NCI-H345 (cell line): ENCODE measurements at regions not wholly inside any gene's neighbourhood (a gene's known extent, or its start where the extent isn't known, plus 50 kb on each side); places are given as distances from the start of the nearest gene placed in this dataset.

ENCODE experiments used
- DNase-seq: peaks from one replicate; lab custom pipeline; 2025; lab: John Stamatoyannopoulos, UW

DNA sequence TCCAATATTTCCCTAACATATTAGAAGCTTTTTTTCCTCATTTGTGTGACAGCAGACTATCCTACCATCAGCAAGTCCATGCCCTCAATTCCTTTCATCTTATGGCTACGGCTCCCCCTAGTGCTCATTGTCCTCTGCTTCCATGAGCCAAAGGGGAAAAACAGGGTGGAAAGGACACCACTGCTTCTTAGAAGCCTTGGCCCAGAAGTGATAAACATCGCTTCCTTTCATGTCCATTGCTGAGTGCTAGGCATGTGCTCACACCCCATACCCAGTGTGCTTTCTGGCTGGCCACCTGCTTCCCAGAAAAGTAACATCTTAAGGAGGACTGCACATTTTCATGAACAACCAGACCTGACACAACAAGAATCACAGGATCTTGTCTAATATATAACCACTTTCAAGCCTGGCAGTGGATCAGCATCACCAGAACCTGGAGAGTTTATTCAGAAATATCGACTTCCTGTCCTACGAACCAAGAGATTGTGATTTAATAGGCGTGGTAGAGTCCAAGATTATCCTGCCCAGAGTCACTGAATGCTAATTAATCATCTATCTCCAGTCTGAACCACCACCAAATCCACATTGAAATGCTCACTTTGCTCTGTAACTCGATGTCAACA, 650.5 kb upstream of the SORCS1 start:
- DNase-seq = no peak

DNA sequence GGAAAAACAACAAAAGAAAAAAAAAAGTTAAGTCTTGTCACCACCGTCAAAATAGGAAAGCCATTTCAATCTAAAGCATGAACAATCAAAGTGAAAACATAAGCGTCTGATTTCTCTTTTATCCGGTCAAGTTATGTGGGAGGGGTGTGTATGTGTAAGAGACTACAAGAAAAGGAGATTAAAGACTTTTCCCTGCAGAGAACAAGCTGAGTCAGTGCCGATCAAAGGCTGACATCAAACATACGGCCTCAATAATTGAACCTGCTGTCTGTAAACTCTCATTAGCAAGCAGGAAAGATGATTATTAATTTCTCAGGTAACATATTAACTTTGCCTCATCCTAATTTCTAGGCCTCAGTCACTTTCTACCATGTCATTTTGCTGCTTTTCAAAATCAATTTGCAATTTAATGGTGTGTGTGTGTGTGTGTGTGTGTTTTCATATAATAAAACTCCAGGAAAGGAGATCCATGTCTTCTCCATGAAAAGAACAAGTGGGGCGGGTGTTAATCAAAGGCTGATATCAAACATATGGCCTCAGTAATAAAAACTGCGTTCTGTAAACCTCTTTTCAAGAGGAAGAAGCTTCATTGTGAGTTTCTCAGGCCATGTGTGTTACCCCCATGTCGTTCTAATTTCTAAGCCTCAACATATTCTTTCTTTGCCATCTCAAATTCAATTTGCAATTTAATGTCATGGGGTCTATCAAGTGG, 649.1 kb upstream of the SORCS1 start:
- DNase-seq = no peak

DNA sequence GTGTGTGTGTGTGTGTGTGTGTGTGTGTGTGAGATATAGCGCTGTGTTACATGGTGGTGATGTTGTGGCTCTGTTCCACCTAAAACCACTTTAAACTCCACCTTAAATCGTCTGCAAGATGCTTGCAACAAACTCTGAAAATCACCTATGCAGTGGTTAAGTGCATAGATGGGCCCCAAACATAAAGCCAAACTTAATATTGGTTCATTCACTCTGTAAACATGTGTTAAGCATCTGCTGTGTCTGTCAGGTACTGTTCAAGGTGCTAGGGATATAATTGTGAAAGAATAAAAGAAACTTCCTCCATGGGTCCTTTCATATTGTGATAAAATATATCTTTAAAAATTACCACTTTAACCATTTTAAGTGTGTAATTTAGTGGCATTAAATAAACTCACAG, 645.4 kb upstream of the SORCS1 start:
- DNase-seq = no peak

DNA sequence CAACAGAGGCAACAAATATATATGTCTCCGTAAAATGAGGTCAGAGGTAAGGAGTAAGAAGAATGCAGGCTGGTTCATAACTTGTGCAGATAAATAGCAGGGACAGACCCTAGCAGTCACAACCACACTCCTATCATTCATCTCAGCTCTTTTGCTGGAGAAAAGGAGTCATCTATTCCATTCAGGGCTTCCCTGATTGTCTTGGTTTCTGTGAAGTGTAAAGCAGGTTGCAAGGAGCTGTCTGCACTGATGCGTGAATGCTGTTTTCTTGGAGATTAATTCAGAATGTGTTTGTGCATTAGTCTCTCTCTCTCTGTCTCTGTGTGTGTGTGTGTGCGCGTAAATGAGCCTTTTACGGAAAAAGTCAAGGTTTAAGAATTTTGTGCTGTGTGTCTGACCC, 643.3 kb upstream of the SORCS1 start:
- no peak for DNase-seq

DNA sequence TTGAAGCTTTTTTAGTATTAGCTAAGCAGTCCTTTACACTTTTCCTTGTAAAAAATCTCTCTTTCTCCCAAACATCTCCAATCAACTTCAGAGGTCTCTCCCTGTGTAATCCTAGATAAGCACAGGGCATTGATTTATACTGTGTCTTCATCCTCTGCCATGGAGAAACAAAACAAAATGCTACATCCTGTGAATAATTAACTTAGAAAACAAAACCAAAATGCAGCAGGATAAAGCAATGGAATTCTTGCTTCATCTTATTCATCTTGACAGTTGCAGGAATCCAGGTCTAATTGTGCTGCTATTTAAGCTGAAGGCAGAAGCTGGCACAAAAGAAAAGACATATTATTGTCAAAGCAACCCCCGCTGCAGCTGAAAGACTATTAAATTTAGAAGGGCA, 641.5 kb upstream of the SORCS1 start:
- no peak for DNase-seq

DNA sequence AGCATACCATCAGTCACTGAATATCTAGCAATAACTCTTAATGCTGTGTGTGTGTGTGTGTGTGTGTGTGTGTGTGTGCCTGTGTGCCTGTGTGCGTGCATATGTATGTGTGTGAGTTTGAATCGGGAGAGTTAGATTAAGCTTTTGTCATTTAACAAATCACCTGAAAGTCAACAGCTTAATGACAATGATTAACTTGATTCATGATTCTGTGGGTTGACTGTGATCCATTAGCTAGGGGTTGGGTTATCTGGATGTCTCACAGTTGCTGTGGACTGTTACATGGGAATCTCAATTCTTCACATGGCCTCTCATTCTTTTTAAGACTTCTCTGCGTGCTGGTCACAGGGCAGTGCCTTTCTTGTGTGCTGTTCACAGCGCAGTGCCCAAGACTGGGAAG, 639.0 kb upstream of the SORCS1 start:
- DNase-seq = no peak

DNA sequence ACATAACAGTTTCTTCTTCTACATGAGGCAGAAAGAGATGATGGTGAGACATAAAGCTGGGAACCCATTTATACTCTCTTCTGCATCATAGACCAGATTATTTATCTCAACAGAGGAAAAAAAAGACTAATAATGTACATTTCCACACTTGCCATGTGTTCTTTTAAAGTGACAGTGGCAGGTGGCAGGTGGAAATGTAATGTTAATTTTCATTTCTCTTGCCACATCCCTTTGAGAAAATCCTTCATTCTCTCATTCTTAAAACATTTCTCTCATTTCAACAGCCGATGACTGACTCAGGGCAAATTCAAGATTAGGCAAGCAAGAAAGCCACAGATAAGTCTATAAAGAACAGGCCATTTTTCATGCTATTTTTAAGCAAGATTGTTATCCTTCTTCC, 635.6 kb upstream of the SORCS1 start:
- DNase-seq = no peak

DNA sequence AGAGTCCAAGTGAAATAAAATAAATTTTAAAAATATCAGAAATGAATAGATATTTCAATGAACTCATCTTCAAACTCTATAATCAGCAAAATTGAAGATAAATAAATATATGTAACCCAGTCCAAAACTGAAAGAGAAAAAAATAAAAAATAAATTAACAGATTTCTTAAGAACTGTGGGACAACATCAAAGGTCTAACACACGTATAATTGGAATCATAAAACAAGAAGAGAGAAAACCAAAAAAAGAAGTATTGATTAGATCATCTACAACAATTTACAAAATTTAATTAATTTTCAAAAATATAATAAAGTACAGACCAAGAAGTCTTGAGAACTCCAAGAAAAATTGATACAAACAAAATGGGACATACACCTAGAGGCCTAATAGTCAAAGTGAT, 625.8 kb upstream of the SORCS1 start:
- DNase-seq = no peak

DNA sequence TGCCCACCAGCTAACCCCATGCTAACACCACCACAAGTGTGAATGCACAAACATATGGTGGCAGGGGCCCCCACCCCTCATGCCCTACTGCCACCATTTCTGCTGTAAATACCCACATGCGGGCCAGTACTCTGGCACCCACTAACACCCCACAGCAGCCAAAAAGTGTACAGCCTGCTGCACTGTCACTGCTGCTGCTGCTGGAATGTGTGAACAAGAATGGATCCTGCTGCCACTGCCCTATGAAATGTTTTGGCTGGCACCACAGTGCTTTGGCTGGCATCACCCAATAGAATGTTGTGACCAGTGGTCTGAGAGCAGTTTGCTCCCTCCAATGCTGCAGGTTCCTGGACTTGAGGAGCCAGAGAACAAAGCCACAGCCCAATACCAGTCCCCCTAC, 606.6 kb upstream of the SORCS1 start:
- DNase-seq = no peak

DNA sequence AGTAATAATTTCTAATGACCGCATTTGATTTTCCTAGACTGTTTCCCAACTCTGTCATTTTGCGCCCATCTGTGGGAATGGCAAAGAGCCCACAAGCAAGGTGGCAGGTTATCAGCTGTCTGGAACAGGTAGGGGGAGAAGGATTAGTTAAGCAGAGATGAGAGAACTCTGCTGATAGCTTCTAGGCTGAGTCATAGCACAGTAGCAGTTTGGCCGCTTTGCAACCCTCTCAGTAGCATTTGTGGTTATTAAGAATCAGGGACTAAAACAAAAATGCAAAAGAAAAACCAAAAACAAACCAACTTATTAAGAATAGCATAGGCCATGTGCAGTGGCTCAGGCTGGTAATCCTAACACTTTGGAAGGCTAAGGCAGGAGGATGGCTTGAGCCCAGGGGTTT, 602.7 kb upstream of the SORCS1 start:
- DNase-seq = no peak

DNA sequence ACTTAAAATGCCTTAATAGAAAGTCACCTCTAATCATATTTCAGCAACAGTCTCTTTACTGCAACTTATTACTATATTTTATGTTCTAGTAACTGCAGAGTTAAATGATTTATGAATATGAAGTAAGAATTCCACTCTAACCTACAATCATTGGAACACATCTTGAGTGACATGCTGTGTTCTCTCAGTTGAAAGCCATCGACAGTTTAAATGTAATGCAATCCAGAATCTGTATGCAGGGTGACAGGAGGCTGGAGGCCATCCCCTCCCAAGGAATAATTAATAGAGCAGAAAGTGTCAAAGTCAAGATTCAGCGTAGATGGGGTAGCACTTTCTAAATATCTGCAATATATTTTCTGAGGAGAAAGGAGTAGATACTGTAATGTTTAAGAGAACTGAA, 590.3 kb upstream of the SORCS1 start:
- no peak for DNase-seq

DNA sequence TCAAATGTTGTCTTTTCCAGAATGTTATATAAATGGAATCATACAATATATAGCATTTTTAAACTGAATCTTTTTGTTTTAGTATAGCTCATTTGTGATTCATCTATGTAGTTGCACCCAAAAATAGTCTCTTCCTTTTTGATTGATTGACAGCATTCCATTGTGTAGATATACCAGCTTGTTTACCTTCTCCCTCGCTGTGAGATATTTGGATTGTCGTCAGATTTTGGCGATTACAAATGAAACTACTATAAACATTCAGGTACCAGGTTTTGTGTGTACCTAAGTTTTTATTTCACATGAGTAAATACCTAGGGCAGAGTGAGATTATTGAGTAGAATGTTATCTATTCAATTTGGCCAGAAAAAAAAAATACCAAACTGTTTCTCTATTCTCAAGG, 584.7 kb upstream of the SORCS1 start:
- DNase-seq = no peak

DNA sequence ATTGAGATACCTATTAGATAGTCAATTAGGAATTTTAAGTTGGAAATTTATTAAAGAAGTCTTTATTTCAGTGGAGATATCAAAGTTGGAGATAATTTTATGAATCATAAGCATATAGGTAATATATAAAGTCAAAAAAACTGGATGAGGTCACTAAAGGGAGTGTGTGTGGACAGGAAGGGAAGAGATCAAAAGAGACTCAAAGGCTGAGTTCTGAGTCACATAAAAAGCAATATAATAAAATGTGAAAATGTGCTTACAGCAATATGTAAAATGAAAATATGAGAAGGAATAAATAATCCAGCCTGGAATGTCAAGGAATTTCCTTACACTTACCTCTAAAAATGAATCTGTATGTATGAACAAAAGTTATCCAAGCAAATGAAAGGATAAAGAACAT, 583.3 kb upstream of the SORCS1 start:
- DNase-seq = no peak

DNA sequence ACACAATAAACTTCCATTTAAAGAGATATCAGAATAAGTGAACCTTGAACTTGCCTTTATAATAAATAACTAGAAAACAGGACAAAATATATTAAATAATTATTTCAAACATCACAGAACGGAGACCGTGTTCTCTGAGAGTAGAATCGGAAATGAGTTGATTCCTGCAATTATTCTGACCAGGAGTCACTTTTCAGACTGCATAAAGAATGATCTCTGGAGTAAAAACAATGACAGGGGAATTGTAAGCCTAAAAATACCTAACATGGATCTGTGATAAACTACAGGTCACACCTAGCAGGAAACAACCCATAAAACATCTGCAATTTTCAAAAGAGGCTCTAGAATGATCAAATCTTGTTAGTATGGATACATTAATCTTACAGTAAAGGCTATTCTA, 577.5 kb upstream of the SORCS1 start:
- DNase-seq = no peak

DNA sequence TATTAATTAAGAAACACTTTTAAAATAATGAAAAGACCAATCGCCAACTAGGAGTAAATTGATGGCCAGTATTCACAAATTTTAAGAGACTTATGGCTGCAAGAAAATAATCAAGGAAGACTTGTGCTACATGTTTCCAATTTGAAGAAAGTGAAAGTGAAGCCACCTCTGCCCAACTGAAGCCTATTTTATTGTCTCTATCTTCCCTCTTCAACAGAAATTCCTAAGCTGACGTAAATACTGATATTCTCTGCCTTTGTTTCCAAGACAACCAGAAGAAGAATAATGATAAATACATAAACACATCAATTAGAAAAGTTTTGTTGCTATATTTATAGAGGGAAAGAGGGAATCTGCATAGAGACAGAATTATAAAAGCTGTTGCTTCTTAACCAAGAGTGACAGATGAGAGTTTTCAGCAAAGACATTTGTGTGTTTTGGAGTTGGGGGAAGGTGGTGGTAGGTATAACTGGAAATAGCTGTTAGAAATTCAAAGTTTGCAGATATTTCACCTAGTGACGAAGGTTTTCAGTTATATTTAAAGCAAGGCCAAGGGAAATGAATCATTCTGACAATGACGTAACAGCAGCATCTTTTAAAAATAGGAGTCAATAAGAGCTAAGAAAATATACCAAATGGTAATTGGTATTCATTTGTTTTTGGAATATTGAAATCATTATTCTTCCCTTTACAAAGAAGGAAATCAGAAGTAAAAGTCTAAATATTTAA, 576.6 kb upstream of the SORCS1 start:
- no peak for DNase-seq

DNA sequence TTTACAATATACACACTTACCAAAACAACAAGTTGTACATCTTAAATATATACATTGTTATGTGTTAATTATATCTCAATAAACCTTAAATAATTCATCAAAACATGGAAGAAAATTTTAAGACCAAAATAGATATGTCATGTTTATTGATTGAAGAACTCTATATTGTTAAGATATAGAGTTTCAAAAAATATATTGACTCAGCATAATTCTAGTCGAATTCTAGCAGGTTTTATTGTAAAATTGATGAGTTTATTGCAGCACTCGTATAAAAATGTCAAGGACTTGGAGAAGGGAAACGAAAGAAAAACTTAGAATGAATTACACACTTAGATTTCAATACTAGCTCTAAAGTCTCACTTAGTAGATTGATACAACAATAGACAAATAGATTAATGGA, 575.4 kb upstream of the SORCS1 start:
- DNase-seq = no peak

DNA sequence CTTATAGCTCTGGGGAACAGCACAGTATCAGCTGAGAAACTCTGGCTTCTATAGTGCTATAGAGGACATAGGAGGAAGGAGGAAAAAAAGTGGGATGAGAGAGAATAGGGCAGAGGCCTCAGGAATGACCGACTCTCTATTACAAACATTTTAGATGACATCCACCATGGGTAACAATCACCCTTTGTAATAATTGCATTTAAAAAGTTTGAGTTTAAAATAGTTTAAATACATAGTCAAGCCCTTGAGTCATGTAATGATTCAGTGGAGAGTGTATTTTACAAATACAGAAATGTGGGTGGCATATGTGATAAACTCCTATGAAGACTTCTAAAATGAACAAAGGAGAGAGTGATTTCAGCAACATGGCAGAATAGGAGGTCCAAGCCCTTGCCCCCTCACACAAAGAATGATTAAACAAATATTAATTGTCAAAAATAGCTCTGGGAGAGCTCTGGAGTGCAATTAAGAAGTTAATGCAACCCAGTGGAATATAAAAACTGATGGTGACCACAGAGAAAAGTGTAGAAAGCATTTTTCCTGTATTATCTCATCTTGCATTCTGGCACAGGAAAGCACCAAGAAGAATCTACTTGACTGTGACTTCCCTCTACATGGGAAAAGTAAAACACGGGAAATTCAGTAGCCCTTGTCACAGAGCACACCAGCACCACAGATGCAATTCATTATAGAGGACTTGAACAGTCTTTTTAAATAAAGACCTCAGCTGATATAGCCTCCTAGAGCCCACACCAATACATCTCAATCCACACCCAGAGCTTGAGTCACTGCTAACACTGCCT, 569.0 kb upstream of the SORCS1 start:
- no peak for DNase-seq

DNA sequence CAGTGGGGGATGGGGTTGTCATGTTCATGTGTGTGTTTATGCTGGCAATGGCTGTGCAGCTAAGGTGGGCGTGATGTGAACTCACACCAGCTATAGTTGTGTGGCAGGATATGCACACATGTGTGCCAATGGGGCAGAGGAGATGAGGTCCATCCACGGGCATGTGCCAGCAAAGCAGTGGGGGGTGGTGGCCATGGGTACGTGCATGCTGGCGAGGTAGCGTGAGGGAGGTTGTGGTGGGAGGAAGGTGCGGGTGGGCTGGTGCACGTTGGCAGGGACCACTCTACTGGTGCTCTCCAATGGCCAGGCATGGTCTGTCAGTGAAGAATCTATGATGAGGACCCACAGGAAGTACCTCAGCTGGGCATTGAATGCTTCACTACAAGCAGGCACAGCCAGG, 567.5 kb upstream of the SORCS1 start:
- no peak for DNase-seq

DNA sequence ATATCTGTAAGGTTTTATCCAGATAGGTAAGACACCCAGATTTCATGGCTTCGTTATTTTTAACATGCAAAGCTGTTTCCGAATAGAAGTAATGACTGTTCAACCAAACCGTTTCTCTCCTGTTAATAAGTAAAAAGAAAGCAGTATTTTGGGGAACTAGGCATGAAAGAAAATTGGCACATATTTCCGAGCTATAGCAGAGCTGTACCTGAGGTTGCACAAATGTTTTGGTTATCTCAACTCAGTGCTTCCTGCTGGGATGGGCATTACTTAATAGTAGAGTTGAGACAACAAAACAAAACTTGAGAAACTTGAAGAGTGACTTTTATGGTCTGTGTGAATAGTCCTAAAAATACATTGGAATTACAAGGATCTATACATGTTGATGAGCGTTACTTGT, 564.3 kb upstream of the SORCS1 start:
- DNase-seq = no peak

DNA sequence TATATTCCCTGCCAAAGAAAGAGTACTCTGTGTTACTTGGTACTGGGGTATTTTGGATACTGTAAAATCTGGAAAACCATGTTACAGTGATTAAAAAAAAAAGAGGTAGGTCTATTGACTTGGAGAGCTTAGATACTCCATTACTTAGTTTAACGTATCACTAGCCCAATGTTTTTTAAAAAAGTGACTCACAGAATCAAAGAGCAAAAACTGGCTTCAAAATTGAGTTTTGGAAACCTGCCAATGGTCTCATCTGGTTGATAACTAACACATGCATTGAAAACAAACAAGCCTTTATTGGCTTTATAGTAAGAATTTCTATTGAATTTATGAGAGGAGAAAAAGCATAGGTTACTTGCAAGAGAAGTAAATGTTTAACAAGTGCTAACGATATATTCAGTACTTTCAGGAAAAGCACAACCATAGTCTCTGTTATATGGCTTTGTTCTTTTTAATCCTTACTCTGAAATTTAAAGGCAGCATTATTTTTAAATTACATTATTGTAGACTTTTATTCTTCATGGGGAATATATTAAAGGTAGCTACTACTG, 563.3 kb upstream of the SORCS1 start:
- no peak for DNase-seq

DNA sequence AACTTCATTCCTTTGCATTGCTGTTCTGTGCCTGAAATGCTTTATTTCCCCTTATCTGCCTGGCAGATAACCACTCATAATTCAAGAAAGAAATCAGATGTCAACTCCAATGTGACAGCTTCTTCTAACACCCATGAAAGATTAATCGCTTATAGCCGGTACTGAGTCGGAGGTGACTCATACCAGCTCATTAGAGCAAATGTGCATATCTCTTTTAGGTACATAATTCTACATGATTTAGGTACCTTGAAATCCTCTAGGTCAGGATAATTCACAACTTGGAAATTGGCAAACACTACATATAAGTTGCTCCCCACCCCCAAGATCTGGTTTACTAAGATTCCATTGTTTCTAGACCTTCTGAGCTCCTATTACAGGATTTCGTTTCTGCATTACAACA, 554.4 kb upstream of the SORCS1 start:
- DNase-seq = no peak

DNA sequence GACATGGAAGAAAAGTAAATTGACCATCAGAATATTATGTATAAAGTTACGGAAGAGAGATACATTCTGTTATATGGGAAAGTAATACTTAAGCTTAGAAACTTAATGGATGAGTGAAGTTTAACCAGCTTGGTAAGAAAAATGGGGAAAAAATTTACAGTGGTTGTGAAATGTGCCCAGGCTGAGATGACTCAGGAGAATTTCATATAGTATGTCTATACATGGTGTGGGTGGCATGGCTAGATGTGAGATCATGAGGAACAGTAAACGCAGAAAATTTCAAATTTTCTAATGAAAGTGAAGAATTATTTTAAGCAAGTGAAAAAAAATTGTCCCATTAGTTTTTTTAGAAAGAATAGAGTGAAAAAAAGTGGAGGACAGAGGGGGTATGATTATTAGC, 552.5 kb upstream of the SORCS1 start:
- DNase-seq = no peak
